ENCODE measurements at regions not wholly inside any gene's neighbourhood (a gene's known extent, or its start where the extent isn't known, plus 50 kb on each side); places are given as distances from the start of the nearest gene placed in this dataset.

- H4K20me1 ChIP-seq (ENCODE audit: insufficient read depth, low read length): no peaks in the 10 kb centered on the region
- no peak overlapping the region for H2AFZ ChIP-seq (ENCODE audit: low read length)
- H3K9me2 ChIP-seq (ENCODE audit: low read depth, low read length): no peaks in the 10 kb centered on the region
- no peak overlapping the region for H3K27ac ChIP-seq (ENCODE audit: low read depth, low read length, poor library complexity, severe bottlenecking)
- no peaks in the 10 kb centered on the region for H3K36me3 ChIP-seq (ENCODE audit: insufficient read depth, low read length)
- TF ChIP-seq CTCF (IDR thresholded peaks at IDR 0.05; ENCODE audit: low read length) (no peak), EZH2 (IDR thresholded peaks at IDR 0.05; ENCODE audit: borderline replicate concordance, low read length) (no peak)
- H3K9ac ChIP-seq (ENCODE audit: low read length): no peak overlapping the region
- no peaks in the 10 kb centered on the region for H3K9me3 ChIP-seq (ENCODE audit: low read length)
- H3K4me2 ChIP-seq (ENCODE audit: low read length): no peak overlapping the region
- H3K79me2 ChIP-seq (ENCODE audit: insufficient read depth, low read length): no peaks in the 10 kb centered on the region
- no peak overlapping the region for H3K4me3 ChIP-seq (ENCODE audit: low read depth, low read length, poor library complexity, severe bottlenecking)
- no peaks in the 10 kb centered on the region for H3F3A ChIP-seq (ENCODE audit: insufficient read depth, low read length)
- H3K27me3 ChIP-seq (ENCODE audit: insufficient read depth, low read length): peaks cover 3% of the 10 kb centered on the region; the same call in 1 of the 2 replicates
- H3K4me1 ChIP-seq (ENCODE audit: insufficient read depth, low read length, severe bottlenecking): no peaks in the 10 kb centered on the region
Measured at GRCh38 chr9:96069629-96070220, 194.2 kb downstream of the ERCC6L2 start.

GRCh38 chr9:96068511-96068910 lies 193.0 kb downstream of the ERCC6L2 start:
- Histone ChIP-seq H3K9ac (ENCODE audit: low read length) (no peak overlapping the region), H4K20me1 (ENCODE audit: insufficient read depth, low read length) (no peaks in the 10 kb centered on the region), H3K9me2 (ENCODE audit: low read depth, low read length) (no peaks in the 10 kb centered on the region), H3K36me3 (ENCODE audit: insufficient read depth, low read length) (no peaks in the 10 kb centered on the region), H3K4me2 (ENCODE audit: low read length) (no peak overlapping the region), H3K27me3 (ENCODE audit: insufficient read depth, low read length) (peaks cover 3% of the 10 kb centered on the region; the same call in 1 of the 2 replicates), H3K27ac (ENCODE audit: low read depth, low read length, poor library complexity, severe bottlenecking) (no peak overlapping the region), H3K4me1 (ENCODE audit: insufficient read depth, low read length, severe bottlenecking) (no peaks in the 10 kb centered on the region), H2AFZ (ENCODE audit: low read length) (no peak overlapping the region), H3K79me2 (ENCODE audit: insufficient read depth, low read length) (no peaks in the 10 kb centered on the region), H3K4me3 (ENCODE audit: low read depth, low read length, poor library complexity, severe bottlenecking) (no peak overlapping the region), H3K9me3 (ENCODE audit: low read length) (no peaks in the 10 kb centered on the region), H3F3A (ENCODE audit: insufficient read depth, low read length) (no peaks in the 10 kb centered on the region)
- TF ChIP-seq CTCF (IDR thresholded peaks at IDR 0.05; ENCODE audit: low read length) (no peak), EZH2 (IDR thresholded peaks at IDR 0.05; ENCODE audit: borderline replicate concordance, low read length) (no peak)

GRCh38 chr9:96067600-96067999 lies 192.1 kb downstream of the ERCC6L2 start:
- Histone ChIP-seq H3K9ac (ENCODE audit: low read length) (no peak overlapping the region), H3K9me2 (ENCODE audit: low read depth, low read length) (no peaks in the 10 kb centered on the region), H3K4me2 (ENCODE audit: low read length) (no peak overlapping the region), H3K36me3 (ENCODE audit: insufficient read depth, low read length) (no peaks in the 10 kb centered on the region), H3K4me3 (ENCODE audit: low read depth, low read length, poor library complexity, severe bottlenecking) (no peak overlapping the region), H3K27me3 (ENCODE audit: insufficient read depth, low read length) (peaks cover 3% of the 10 kb centered on the region; the same call in 1 of the 2 replicates), H3K79me2 (ENCODE audit: insufficient read depth, low read length) (no peaks in the 10 kb centered on the region), H3F3A (ENCODE audit: insufficient read depth, low read length) (no peaks in the 10 kb centered on the region), H2AFZ (ENCODE audit: low read length) (no peak overlapping the region), H3K27ac (ENCODE audit: low read depth, low read length, poor library complexity, severe bottlenecking) (no peak overlapping the region), H3K4me1 (ENCODE audit: insufficient read depth, low read length, severe bottlenecking) (no peaks in the 10 kb centered on the region), H4K20me1 (ENCODE audit: insufficient read depth, low read length) (no peaks in the 10 kb centered on the region), H3K9me3 (ENCODE audit: low read length) (no peaks in the 10 kb centered on the region)
- TF ChIP-seq EZH2 (IDR thresholded peaks at IDR 0.05; ENCODE audit: borderline replicate concordance, low read length) (no peak), CTCF (IDR thresholded peaks at IDR 0.05; ENCODE audit: low read length) (no peak)
